ENCODE measurements at regions not wholly inside any gene's neighbourhood (a gene's known extent, or its start where the extent isn't known, plus 50 kb on each side); places are given as distances from the start of the nearest gene placed in this dataset.

GRCh38 chr5:57012511-57012910 is 60.6 kb upstream of the MIER3 start:
- POLR2A ChIA-PET (ENCODE audit: unreplicated experiment) = no interaction called here
- no TSS peak for BruUV-seq (replicated peaks)
- CTCF ChIA-PET = no interaction called here

DNA sequence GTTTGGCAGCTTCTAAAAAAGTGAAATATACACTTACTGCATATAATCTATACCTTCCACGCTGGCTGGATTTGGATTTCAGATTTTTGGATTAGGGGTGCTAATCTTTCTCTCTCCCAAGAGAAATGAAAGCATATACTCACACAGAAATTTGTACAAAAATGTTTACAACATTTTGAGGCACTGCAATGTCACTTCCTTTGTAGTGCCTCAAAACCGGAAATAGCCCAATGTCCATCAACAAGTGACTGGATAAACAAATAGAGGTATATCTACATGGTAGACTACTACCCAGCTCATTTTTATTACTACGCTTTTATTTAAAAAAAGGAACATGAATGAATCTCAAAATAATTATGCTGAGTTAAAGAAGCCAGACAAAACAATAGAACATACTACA is 74.0 kb upstream of the MIER3 start:
- H3K4me1 ChIP-seq (ENCODE audit: insufficient read depth, low read length) = no peaks in the 10 kb centered on the region
- H3F3A ChIP-seq (ENCODE audit: low read length, unreplicated experiment) = no peaks in the 10 kb centered on the region
- no peaks in the 10 kb centered on the region for H3K36me3 ChIP-seq (ENCODE audit: low read depth, low read length)
- H3K79me2 ChIP-seq (ENCODE audit: low read length) = no peaks in the 10 kb centered on the region
- H3K4me2 ChIP-seq (ENCODE audit: low read length) = no peak overlapping the region
- H3K9me2 ChIP-seq (replicated peaks; ENCODE audit: low read length) = no peaks in the 10 kb centered on the region
- no peak overlapping the region for H3K27ac ChIP-seq (ENCODE audit: low read length)
- ChIA-PET CTCF (no interaction called here), POLR2A (ENCODE audit: unreplicated experiment) (no interaction called here)
- H3K4me3 ChIP-seq (ENCODE audit: low read length) = no peak overlapping the region
- intact Hi-C loops (cut with micrococcal nuclease) = no loop called here
- no peak overlapping the region for H2AFZ ChIP-seq (ENCODE audit: low read length)
- H3K27me3 ChIP-seq (ENCODE audit: low read length) = no peaks in the 10 kb centered on the region
- TF ChIP-seq CTCF (conservative IDR thresholded peaks at IDR 0.05; ENCODE audit: low read depth, low read length) = no peak
- TF ChIP-seq EZH2phosphoT487 (IDR thresholded peaks at IDR 0.05; ENCODE audit: borderline replicate concordance, low read length) = no peak
- TF ChIP-seq EZH2 (IDR thresholded peaks at IDR 0.05; ENCODE audit: low read length, unreplicated experiment) = no peak
- H3K9me3 ChIP-seq (ENCODE audit: low read length) = no peaks in the 10 kb centered on the region
- BruUV-seq (replicated peaks) = no TSS peak
- no peak for ATAC-seq
- no peak for DNase-seq
- no peak overlapping the region for H3K9ac ChIP-seq (ENCODE audit: low read length)
- no peaks in the 10 kb centered on the region for H4K20me1 ChIP-seq (ENCODE audit: low read length)

More at GRCh38 chr5:57012511-57012910, 60.6 kb upstream of the MIER3 start:
- ATAC-seq = no peak
- Histone ChIP-seq H3F3A (ENCODE audit: low read length, unreplicated experiment) (no peaks in the 10 kb centered on the region), H3K9me2 (replicated peaks; ENCODE audit: low read length) (no peaks in the 10 kb centered on the region), H2AFZ (ENCODE audit: low read length) (no peak overlapping the region), H3K4me3 (ENCODE audit: low read length) (no peak overlapping the region), H3K9me3 (ENCODE audit: low read length) (no peaks in the 10 kb centered on the region), H3K36me3 (ENCODE audit: low read depth, low read length) (no peaks in the 10 kb centered on the region), H3K4me1 (ENCODE audit: insufficient read depth, low read length) (no peaks in the 10 kb centered on the region), H3K27ac (ENCODE audit: low read length) (no peak overlapping the region), H3K79me2 (ENCODE audit: low read length) (no peaks in the 10 kb centered on the region), H3K4me2 (ENCODE audit: low read length) (no peak overlapping the region), H4K20me1 (ENCODE audit: low read length) (no peaks in the 10 kb centered on the region), H3K27me3 (ENCODE audit: low read length) (no peaks in the 10 kb centered on the region), H3K9ac (ENCODE audit: low read length) (no peak overlapping the region)
- no peak for DNase-seq
- no peak for TF ChIP-seq EZH2 (IDR thresholded peaks at IDR 0.05; ENCODE audit: low read length, unreplicated experiment)
- TF ChIP-seq CTCF (conservative IDR thresholded peaks at IDR 0.05; ENCODE audit: low read depth, low read length) = no peak
- no peak for TF ChIP-seq EZH2phosphoT487 (IDR thresholded peaks at IDR 0.05; ENCODE audit: borderline replicate concordance, low read length)
- intact Hi-C loops (cut with micrococcal nuclease) = no loop called here

GRCh38 chr5:57028161-57028560 is 76.2 kb upstream of the MIER3 start:
- Histone ChIP-seq H3K79me2 (ENCODE audit: low read length) (no peaks in the 10 kb centered on the region), H3F3A (ENCODE audit: low read length, unreplicated experiment) (no peaks in the 10 kb centered on the region), H3K4me1 (ENCODE audit: insufficient read depth, low read length) (peaks cover 14% of the 10 kb centered on the region), H2AFZ (ENCODE audit: low read length) (no peak overlapping the region), H4K20me1 (ENCODE audit: low read length) (no peaks in the 10 kb centered on the region), H3K27me3 (ENCODE audit: low read length) (no peaks in the 10 kb centered on the region), H3K4me3 (ENCODE audit: low read length) (no peak overlapping the region), H3K9me3 (ENCODE audit: low read length) (no peaks in the 10 kb centered on the region), H3K9me2 (replicated peaks; ENCODE audit: low read length) (no peaks in the 10 kb centered on the region), H3K4me2 (ENCODE audit: low read length) (no peak overlapping the region), H3K27ac (ENCODE audit: low read length) (no peak overlapping the region), H3K36me3 (ENCODE audit: low read depth, low read length) (no peaks in the 10 kb centered on the region), H3K9ac (ENCODE audit: low read length) (no peak overlapping the region)
- ChIA-PET POLR2A (ENCODE audit: unreplicated experiment) (no interaction called here), CTCF (no interaction called here)
- TF ChIP-seq CTCF (conservative IDR thresholded peaks at IDR 0.05; ENCODE audit: low read depth, low read length) (no peak), EZH2phosphoT487 (IDR thresholded peaks at IDR 0.05; ENCODE audit: borderline replicate concordance, low read length) (no peak), EZH2 (IDR thresholded peaks at IDR 0.05; ENCODE audit: low read length, unreplicated experiment) (no peak)
- intact Hi-C loops (cut with micrococcal nuclease) = no loop called here
- ATAC-seq = no peak
- BruUV-seq (replicated peaks) = no TSS peak
- no peak for DNase-seq
